RCC 7860 (cell line): ENCODE measurements at regions not wholly inside any gene's neighbourhood (a gene's known extent, or its start where the extent isn't known, plus 50 kb on each side); places are given as distances from the start of the nearest gene placed in this dataset.
"Not testable (repeated sequence)": the region's sequence is repeated elsewhere in the genome, so short reads cannot be mapped to it uniquely, and the experiment has no call there.

Experiments
- DNase-seq: peaks from one replicate; pipeline ENCODE4 v3.0.0-alpha.2; 2015; ENCODE audit warnings: low spot score
- FAIRE-seq: peaks from 2 replicates; lab custom pipeline; 2012; peaks lifted over from hg19 to GRCh38; lab: Jason Lieb, UNC

DNA sequence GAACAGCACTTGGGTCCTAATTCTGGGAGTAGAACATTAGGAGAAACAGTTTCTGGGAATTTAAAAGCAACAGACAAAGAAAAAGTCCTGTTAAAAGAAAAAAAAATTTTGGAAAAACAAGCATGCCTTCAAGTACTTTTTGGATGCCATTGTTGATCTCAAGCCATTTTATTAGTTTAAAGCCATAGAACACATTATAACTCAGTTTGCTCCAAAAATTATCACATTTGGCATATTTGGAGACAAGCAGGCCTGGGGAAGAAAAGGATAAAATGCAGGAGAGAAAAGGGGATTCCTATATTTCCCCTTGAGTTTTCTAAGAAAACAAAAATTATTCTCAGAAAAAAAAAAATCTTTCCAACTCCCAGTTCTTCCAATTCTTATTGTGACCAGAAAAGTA lies 146.8 kb downstream of the TENT5C start:
- DNase-seq (no peak), FAIRE-seq (no peak)

DNA sequence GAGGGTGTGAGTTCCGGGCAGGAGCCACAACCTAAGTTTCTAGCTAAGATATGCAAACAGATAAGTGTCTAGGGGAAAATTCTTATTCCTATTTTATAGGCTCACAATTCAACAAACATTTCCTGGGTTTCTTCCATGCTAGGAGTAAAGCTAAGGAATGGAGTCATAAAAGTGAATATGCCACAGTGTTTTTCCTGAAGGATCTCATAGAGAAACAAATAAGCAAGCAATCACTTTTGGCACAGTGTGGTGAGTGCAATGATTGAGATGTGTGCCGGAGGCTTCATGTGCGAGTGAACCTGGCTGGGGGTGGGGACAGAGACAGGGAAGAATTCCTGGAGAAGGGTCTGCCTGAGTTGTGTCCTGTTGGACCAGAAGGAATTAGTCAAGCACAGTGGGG lies 147.4 kb downstream of the TENT5C start:
- DNase-seq: no peak
- FAIRE-seq: no peak

DNA sequence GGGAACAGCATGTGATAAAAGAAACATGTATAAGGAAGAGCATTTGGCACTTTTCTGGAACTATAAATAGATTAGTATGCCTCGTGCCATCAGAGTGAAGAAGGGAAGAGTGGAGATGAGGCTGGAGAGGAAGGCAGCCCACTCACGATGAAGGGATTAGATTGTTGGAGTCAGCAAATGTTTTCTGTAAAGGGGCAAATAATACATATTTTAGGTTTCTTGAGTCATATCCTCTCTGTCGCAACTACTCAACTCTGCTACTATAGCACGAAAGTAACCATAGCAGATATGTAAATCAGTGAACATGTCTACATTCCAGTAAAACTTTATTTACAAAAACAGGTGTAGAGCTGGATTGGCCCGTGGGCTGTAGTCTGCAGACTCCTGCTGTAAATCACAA lies 147.8 kb downstream of the TENT5C start:
- FAIRE-seq: no peak
- no peak for DNase-seq

DNA sequence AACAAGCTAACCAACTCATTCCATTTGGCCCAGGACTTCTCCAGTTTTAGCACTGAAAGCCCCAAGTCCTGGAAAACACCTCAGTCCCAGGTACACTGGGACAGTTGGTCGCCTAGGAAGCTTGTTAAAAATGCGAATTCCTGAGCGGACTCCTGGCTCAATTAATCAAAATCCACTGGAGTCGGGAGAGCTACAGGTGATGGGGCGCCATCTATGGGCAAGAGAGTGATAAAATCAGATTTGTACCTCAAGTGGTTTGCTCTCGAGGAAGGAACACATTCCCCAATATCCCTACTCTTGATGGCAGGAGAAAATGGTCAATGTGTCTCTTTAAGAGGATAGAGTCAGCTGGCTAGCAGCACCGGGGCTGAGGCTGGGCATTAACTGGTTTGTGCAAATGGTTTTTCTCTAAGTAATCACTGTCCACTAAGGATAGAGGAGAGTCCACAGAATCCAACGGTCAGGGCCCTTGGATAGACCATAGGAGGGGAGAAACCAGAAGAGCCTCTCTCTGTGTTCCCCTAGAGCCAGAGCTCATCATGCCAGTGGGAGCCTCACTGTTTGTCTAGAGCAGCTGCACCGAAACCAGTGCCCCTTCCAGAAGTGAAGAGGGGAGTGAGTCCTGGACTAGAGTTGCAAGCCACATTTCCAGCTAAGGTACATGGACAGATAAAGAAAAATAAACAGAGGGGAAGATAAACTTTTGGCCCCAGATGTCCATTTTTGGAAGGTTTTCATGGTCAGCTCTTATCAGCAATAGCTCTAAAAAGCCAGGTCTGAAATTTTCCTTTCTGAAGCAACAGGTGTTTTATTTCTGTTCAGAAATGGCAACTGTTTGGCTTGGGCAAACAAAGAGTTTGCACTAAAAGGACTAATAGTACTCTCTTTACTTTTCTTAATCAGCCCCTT lies 148.5 kb downstream of the TENT5C start:
- DNase-seq: peak; percentile 40
- FAIRE-seq: no peak

DNA sequence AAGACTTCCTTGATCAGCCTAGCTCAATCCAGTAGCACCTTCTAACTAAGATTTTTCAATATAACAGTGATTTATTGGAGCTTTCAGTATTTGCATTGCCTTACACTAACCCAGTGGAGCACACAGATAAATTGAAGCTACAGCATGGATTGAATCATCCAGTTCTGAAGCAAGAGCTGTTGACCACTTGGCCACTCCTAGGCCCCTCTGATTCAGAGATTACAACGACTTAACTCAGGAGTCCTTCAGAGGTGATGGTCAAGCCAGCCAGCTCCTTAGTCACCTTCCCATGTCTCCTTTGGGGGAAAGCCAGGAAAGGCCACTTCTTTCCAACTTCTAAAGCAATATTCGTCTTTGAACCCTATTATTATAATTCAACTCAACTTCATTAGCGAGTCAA lies 151.8 kb downstream of the TENT5C start:
- DNase-seq (peak; percentile 14), FAIRE-seq (no peak)

DNA sequence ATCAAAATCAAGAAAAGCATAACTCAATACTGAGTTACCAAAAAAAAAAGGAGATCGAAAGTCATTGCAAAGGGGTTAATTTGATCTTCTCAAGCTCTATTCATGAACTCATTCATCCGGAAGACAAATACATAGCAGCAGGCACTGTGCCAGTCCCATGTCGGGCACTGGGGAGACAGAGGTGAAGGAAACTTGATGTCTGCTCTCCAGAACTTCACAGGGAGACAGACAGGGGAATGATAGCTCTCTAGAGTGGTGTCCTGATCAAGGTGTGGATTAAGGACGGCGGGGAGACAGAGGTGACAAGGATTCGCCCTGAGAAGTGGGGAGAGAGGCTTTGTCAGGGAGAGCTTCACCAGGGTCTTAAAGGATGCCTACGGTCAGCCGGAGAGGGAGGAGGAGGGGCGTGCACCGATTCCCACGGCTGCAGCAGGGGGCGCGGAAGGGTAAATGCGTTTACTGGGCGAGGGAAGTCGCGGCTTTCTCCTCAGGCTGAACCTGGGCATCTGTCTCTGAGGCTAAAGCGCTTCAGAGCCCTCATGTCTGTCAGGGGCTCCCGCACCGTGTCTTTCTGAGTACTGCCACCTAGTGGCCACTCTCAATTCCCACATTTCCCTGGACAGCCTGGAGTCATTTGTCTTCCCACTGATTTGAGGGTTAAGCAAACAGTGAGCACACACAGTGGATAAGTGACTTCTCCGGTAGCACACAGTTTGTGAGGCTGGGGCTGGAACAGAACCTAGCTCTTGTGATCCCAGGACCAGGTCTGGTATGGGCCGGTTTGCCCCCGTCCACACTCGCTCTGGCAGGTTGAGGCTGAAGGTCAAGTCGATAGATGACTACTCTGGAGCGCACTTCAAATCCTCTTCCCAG lies 152.8 kb downstream of the TENT5C start:
- FAIRE-seq (no peak), DNase-seq (peak; percentile 67)

DNA sequence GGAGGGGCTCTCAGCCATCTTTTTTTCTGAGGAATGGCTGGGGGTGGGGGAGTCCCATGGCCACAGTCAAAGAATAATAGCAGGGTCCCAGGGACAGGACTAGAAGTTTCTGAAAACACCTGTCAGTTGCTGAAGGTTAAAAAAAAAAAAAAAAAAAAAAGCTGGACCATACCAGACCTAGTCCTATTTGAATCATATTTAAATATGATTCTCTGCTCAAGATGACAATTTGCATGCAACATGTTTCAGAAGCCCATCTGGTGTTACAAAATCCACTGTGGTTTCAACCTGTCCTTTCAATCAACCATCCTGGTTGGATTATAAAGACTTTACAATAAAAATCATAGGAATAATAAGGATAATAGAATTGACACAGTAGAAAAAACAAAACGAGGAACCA lies 153.7 kb downstream of the TENT5C start:
- FAIRE-seq (no peak), DNase-seq (no peak)

DNA sequence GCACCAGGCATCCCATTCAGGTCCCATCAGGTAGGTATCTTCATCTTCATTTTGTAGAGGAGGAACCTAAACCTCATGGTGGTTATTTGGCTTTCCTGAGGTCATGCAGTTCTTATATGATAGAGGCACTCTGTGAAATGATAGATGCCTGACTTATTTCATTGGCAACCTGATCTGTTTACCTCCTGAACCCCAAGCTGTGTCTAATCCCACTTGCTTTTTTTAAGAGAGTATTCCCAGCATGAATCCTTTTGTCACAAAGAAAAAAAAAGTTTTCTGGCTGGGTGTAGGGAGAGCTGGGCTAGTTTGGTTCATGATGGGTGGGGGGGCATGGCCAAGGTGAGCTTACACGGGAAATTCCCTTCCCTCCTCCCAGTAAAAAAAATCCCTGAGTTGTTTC lies 154.2 kb downstream of the TENT5C start:
- DNase-seq: no peak

DNA sequence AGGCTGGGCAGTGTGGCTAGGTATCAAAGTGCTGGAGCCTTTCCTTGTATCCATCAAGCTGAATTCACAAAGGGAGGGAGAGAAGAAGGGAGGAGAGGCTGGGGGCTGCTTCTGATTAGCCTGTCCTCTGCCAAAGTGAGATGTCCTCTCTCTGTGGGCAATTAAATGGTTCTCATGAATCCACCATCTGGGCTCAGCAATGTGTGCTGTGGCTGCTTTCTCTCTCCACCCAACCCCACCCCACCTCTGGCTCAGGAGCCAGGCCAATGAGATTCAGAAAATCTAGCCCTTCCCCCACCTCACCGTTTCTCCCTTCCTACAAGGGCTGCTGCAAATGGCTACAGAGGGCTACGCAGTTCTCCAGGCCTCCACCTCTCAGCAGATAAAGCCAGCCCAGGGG lies 154.6 kb downstream of the TENT5C start:
- FAIRE-seq (no peak), DNase-seq (no peak)

More for the DNA sequence above, 154.2 kb downstream of the TENT5C start:
- FAIRE-seq: no peak

DNA sequence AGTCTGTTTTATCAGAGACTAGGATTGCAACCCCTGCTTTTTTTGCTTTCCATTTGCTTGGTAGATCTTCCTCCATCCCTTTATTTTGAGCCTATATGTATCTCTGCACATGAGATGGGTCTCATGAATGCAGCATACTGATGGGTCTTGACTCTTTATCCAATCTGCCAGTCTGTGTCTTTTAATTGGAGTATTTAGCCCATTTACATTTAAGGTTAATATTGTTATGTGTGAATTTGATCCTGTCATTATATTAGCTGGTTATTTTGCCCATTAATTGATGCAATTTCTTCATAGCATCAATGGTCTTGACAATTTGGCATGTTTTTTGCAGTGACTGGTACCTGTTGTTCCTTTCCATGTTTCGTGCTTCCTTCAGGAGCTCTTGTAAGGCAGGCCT lies 161.7 kb downstream of the GDAP2 start:
- FAIRE-seq, DNase-seq: not testable (repeated sequence)

DNA sequence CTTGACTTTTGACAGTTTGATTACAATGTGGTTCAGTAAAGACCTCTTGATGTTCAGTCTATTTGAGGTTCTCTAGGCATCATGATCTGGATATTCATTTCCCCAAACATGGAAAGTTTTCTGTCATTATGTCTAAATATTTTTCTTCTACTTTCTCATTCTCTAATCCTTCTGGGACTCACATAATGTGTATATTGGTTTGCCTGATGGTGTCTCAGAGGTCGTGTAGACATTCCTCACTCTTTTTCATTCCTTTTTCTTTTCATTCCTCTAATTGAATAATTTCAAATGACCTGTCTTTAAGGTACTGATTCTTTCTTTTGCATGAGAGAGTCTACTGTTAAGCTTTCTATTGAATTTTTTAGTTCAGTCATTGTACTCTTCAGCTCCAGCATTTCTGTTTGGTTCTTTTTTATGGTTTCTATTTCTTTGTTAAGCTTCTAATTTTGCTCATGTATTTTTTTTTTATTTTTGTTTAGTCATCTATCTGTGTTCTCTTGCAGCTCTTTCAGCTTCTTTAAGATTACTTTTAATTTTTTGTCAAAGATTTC lies 158.4 kb downstream of the GDAP2 start:
- FAIRE-seq (no peak), DNase-seq (no peak)

DNA sequence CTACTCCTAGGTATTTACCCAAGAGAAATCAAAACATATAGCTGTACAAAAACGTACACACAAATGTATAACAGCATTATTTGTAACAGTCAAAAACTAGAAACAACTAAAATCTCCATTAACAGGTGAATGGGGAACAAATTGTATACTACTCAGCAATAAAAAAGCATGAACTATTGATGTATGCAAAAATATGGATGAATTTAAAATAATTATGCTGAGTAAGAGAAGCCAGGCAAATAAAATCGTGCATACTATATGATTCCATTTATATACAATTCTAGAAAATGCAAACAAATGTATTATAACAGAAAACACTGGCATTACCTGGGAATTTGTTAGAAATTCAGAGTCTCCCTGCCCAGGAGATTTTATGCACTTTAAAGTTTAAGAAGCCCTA lies 150.1 kb downstream of the GDAP2 start:
- DNase-seq (no peak), FAIRE-seq (no peak)

DNA sequence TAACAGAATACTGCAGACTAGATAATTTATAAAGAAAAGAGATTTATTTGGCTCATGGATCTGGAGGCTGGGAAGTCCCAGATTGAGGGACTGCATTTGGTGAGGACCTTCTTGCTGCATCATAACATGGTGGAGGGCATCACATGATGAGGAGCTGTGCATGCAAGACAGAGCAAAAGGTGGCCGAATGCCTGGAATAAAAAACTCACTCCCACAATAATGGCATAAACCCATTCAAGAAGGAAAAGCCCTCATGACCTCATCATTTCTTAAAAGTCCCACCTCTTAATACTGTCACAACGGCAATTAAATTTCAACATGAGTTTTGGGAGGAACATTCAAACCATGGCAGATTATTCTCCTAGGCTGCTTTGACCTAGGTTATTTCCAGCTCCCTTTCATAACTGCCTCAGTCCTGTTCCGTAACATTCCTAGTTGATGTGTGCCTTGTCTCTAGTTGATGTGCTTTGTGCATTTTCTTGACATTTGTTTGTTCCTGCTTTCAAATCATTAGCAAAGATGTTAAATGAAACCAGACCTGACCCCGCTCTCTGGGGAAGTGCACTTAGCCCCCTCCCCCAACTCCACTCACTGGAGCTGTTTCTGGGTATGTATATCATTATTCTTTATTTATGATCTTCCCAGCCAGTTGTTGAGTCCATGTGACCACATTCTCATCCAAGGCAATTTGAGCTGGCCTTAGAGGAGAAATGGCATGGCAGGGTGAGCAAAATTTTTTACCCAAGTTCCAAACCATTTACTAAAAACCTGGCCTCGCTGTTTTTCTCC lies 148.5 kb downstream of the GDAP2 start:
- FAIRE-seq (no peak), DNase-seq (no peak)

DNA sequence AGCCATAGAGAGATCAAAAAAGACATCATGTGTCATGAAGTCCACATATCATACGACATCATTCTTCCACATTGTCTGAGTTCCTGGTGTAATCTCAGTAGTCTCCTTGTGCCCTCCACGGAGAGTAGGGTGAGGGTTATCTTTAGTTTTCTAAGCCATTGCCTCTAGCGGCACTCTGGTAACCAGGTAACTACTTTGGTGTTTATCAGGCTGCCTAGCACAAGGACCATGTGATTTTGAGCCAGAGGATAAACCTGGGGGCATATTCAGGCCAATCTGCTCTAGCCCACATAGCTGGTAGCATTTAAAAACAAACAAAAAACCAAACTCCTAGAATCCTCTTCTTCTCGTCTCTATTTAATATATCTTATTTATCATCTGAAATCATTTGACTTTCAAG lies 147.4 kb downstream of the GDAP2 start:
- DNase-seq: no peak
- FAIRE-seq: no peak

DNA sequence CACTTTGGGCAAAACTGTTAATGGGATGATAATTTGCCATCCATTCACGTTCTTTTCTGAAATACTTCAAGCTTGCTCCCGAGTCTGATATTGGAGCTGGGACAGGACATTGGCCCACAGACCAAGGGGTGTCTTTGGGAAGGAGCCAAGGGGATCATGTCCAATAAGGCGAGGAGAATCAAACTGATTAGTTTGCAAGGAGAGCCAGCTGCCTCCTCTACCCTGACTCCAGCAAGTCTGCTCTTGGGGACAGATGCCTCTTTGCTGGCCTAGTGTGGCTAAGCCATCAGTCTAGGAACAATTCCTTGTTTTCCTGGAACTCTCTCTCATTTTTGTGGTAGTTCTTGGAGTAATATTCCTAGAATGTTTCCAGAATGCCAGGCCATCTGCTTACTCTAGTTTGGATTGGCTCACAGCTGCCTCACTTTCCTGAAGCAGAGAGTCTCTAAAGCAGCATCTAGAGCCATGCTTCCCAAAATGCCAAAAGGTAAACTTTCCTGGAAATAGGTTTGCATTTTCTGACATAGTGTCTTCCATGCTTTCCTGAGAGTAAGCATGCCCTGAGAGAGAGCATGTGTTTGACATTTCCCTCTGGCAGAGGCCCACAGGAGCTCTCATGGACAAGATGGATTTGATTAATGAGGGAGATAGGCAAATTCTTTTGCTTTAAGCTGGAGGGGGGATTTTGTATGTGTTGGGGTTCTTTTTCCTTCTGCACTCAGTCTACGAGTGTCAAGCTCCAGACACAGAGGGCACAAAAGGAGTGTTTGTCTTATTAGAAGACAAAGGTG lies 145.6 kb downstream of the GDAP2 start:
- DNase-seq (no peak), FAIRE-seq (no peak)

DNA sequence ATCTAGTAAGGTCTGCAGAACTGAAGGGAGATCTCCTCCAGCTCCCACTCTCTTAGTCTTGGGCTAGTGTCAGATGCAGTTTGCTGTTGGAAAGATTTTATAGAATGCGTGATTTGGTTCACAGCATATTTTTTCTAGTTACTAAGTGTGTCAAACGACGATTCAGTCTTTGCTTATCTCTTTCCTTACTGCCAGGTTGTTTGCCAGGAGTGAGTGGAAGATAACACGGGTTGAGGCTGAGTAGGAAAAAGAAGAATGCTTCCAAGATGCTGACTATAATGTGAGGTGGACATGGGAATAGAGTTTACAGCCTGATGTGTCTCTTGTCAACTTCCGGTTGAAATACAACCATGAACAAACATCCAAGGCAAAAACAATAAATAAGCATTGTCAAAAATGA lies 141.4 kb downstream of the GDAP2 start:
- no peak for DNase-seq
- FAIRE-seq: no peak

DNA sequence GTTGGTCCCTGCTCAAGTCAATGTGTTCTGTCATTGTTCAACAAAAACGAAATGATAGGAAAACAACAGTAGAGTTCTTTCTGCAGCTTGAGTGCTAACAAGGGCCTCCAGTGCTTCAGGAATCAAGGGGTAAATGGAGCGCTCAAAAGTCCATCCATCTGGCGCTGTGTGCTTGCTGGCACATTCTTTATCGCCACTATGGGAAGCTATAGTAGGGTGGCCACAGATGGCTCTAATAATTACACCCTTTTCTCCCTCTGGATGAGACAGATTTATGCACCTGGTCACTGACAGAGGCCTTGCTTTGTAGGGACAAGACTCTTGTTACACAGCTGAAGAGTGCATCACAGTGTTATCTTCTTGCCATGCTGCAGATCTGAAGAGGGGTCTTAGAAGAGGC lies 136.0 kb downstream of the GDAP2 start:
- no peak for FAIRE-seq
- DNase-seq: no peak

DNA sequence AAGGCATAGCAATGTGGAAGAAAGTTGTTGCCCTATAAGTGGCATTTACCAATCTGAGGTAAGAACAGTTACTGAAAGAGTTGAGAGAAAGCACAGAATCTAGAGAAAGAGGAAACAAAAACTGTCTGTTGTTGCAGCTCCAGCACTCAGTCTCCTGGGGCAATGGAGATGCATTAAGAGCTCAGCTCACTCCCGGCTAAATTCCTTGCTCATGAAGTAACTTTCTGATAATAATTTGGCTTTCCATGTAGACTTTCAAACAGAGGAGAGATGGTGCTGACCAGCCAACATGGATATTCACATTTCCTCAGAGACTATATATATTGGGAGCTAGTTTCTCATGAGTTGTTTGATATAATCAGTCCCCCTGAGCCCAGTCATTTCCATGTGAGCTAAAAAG lies 135.3 kb downstream of the GDAP2 start:
- FAIRE-seq (no peak), DNase-seq (no peak)

DNA sequence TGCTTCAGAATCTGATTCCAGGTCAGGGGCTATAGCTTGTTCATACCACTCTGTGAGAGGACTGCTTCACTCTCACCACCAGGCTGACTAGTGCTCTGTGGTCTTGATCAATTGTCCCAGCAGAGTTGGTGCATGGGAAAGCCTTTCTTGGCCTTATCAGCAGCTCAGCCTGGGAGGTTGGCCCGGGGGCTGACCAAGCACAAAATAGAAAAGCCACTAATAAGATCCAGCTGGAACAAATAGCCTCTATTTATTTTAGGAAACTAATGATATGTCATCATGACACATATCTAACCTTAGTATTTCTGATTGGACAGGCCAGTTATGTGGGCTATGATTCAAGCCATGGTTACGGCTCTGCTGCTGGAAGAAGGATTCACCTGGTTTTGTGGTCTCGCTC lies 134.2 kb downstream of the GDAP2 start:
- peak; percentile 79 for DNase-seq
- peak; percentile 40 for FAIRE-seq

DNA sequence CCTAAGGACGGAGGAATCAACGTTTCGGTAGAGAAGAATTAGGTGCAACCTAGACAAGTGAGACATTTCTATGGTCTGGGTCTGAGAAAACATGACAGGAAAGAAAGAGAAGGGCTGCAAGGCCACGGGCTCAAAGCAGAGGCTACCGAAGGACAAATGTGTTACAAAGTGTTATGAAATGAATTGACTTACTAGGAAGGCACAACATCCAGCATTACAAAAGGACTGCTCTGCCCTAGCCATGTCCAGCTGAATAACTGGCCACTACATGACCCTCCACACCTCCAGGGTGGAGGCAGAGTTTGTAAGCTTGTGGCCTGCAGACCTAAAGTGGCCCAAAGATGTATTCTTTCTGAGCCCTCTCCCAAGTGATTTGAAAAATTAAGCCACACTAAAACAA lies 133.6 kb downstream of the GDAP2 start:
- no peak for FAIRE-seq
- DNase-seq: no peak
